ENCODE measurements at regions not wholly inside any gene's neighbourhood (a gene's known extent, or its start where the extent isn't known, plus 50 kb on each side); places are given as distances from the start of the nearest gene placed in this dataset.

GRCh38 chr2:241943961-241944575, 74.5 kb downstream of the RTP5 start:
- Histone ChIP-seq H3K9ac (ENCODE audit: low read depth, low read length) (no peak overlapping the region), H3K4me3 (ENCODE audit: low read depth, low read length) (no peak overlapping the region), H3K27me3 (ENCODE audit: control insufficient read depth, insufficient read depth, low read length) (peaks cover 8% of the 10 kb centered on the region), H3K36me3 (ENCODE audit: control insufficient read depth, insufficient read depth, low read length) (no peaks in the 10 kb centered on the region), H3K9me3 (ENCODE audit: control insufficient read depth, insufficient read depth, low read length) (peaks cover 7% of the 10 kb centered on the region; the same call in 1 of the 2 replicates), H3K4me1 (ENCODE audit: control insufficient read depth, insufficient read depth, low read length) (peaks cover 11% of the 10 kb centered on the region; the same call in 1 of the 2 replicates), H3K27ac (ENCODE audit: low read depth, low read length) (no peak overlapping the region)

GRCh38 chr2:241944821-241945220, 75.3 kb downstream of the RTP5 start:
- H3K36me3 ChIP-seq (ENCODE audit: control insufficient read depth, insufficient read depth, low read length), result no peaks in the 10 kb centered on the region
- H3K4me1 ChIP-seq (ENCODE audit: control insufficient read depth, insufficient read depth, low read length), result peaks cover 11% of the 10 kb centered on the region; the same call in 1 of the 2 replicates
- no peak overlapping the region for H3K27ac ChIP-seq (ENCODE audit: low read depth, low read length)
- peaks cover 8% of the 10 kb centered on the region for H3K27me3 ChIP-seq (ENCODE audit: control insufficient read depth, insufficient read depth, low read length)
- no peak overlapping the region for H3K4me3 ChIP-seq (ENCODE audit: low read depth, low read length)
- 0 out of 2 replicates have a peak, but pooled peaks cover 3% of the 10 kb centered on the region for H3K9me3 ChIP-seq (ENCODE audit: control insufficient read depth, insufficient read depth, low read length)
- no peak overlapping the region for H3K9ac ChIP-seq (ENCODE audit: low read depth, low read length)

- H3K27me3 ChIP-seq (ENCODE audit: control insufficient read depth, insufficient read depth, low read length), result peaks cover 8% of the 10 kb centered on the region
- H3K4me3 ChIP-seq (ENCODE audit: low read depth, low read length), result no peak overlapping the region
- H3K27ac ChIP-seq (ENCODE audit: low read depth, low read length), result no peak overlapping the region
- 0 out of 2 replicates have a peak, but pooled peaks cover 3% of the 10 kb centered on the region for H3K9me3 ChIP-seq (ENCODE audit: control insufficient read depth, insufficient read depth, low read length)
- no peaks in the 10 kb centered on the region for H3K36me3 ChIP-seq (ENCODE audit: control insufficient read depth, insufficient read depth, low read length)
- H3K9ac ChIP-seq (ENCODE audit: low read depth, low read length), result no peak overlapping the region
- peaks cover 11% of the 10 kb centered on the region; the same call in 1 of the 2 replicates for H3K4me1 ChIP-seq (ENCODE audit: control insufficient read depth, insufficient read depth, low read length)
These were observed 75.8 kb downstream of the RTP5 start for GRCh38 chr2:241945311-241945710.

- Histone ChIP-seq H3K4me1 (ENCODE audit: control insufficient read depth, insufficient read depth, low read length) (peaks cover 14% of the 10 kb centered on the region; the same call in 1 of the 2 replicates), H3K27ac (ENCODE audit: low read depth, low read length) (no peak overlapping the region), H3K4me3 (ENCODE audit: low read depth, low read length) (no peak overlapping the region), H3K36me3 (ENCODE audit: control insufficient read depth, insufficient read depth, low read length) (no peaks in the 10 kb centered on the region), H3K9me3 (ENCODE audit: control insufficient read depth, insufficient read depth, low read length) (no peaks in the 10 kb centered on the region), H3K27me3 (ENCODE audit: control insufficient read depth, insufficient read depth, low read length) (peaks cover 8% of the 10 kb centered on the region), H3K9ac (ENCODE audit: low read depth, low read length) (no peak overlapping the region)
These were observed 76.3 kb downstream of the RTP5 start for GRCh38 chr2:241945803-241946202.

- H3K4me3 ChIP-seq (ENCODE audit: low read depth, low read length), result 0 out of 2 replicates have a peak overlapping the region, but pooled peaks have one; percentile 12
- no peak overlapping the region for H3K9ac ChIP-seq (ENCODE audit: low read depth, low read length)
- H3K4me1 ChIP-seq (ENCODE audit: control insufficient read depth, insufficient read depth, low read length), result peaks cover 19% of the 10 kb centered on the region; the same call in 1 of the 2 replicates
- H3K27ac ChIP-seq (ENCODE audit: low read depth, low read length), result no peak overlapping the region
- H3K36me3 ChIP-seq (ENCODE audit: control insufficient read depth, insufficient read depth, low read length), result no peaks in the 10 kb centered on the region
- peaks cover 8% of the 10 kb centered on the region for H3K27me3 ChIP-seq (ENCODE audit: control insufficient read depth, insufficient read depth, low read length)
- no peaks in the 10 kb centered on the region for H3K9me3 ChIP-seq (ENCODE audit: control insufficient read depth, insufficient read depth, low read length)
These were observed 76.9 kb downstream of the RTP5 start for GRCh38 chr2:241946306-241947003.

GRCh38 chr2:241947004-241947350, 77.4 kb downstream of the RTP5 start:
- Histone ChIP-seq H3K9ac (ENCODE audit: low read depth, low read length) (no peak overlapping the region), H3K4me3 (ENCODE audit: low read depth, low read length) (0 out of 2 replicates have a peak overlapping the region, but pooled peaks have one; percentile 12), H3K36me3 (ENCODE audit: control insufficient read depth, insufficient read depth, low read length) (no peaks in the 10 kb centered on the region), H3K9me3 (ENCODE audit: control insufficient read depth, insufficient read depth, low read length) (no peaks in the 10 kb centered on the region), H3K27me3 (ENCODE audit: control insufficient read depth, insufficient read depth, low read length) (peaks cover 8% of the 10 kb centered on the region), H3K4me1 (ENCODE audit: control insufficient read depth, insufficient read depth, low read length) (peaks cover 19% of the 10 kb centered on the region; the same call in 1 of the 2 replicates), H3K27ac (ENCODE audit: low read depth, low read length) (no peak overlapping the region)

GRCh38 chr2:241947401-241947800, 77.9 kb downstream of the RTP5 start:
- Histone ChIP-seq H3K36me3 (ENCODE audit: control insufficient read depth, insufficient read depth, low read length) (no peaks in the 10 kb centered on the region), H3K9me3 (ENCODE audit: control insufficient read depth, insufficient read depth, low read length) (no peaks in the 10 kb centered on the region), H3K4me1 (ENCODE audit: control insufficient read depth, insufficient read depth, low read length) (peaks cover 19% of the 10 kb centered on the region; the same call in 1 of the 2 replicates), H3K4me3 (ENCODE audit: low read depth, low read length) (no peak overlapping the region), H3K27ac (ENCODE audit: low read depth, low read length) (no peak overlapping the region), H3K27me3 (ENCODE audit: control insufficient read depth, insufficient read depth, low read length) (peaks cover 8% of the 10 kb centered on the region), H3K9ac (ENCODE audit: low read depth, low read length) (no peak overlapping the region)

- no peaks in the 10 kb centered on the region for H3K36me3 ChIP-seq (ENCODE audit: control insufficient read depth, insufficient read depth, low read length)
- H3K4me3 ChIP-seq (ENCODE audit: low read depth, low read length), result no peak overlapping the region
- peaks cover 8% of the 10 kb centered on the region for H3K27me3 ChIP-seq (ENCODE audit: control insufficient read depth, insufficient read depth, low read length)
These were observed 78.3 kb downstream of the RTP5 start for GRCh38 chr2:241947876-241948275.

GRCh38 chr2:241948299-241948897, 78.9 kb downstream of the RTP5 start:
- Histone ChIP-seq H3K9me3 (ENCODE audit: control insufficient read depth, insufficient read depth, low read length) (no peaks in the 10 kb centered on the region), H3K9ac (ENCODE audit: low read depth, low read length) (no peak overlapping the region), H3K36me3 (ENCODE audit: control insufficient read depth, insufficient read depth, low read length) (no peaks in the 10 kb centered on the region), H3K4me3 (ENCODE audit: low read depth, low read length) (no peak overlapping the region), H3K4me1 (ENCODE audit: control insufficient read depth, insufficient read depth, low read length) (peaks cover 19% of the 10 kb centered on the region; the same call in 1 of the 2 replicates), H3K27me3 (ENCODE audit: control insufficient read depth, insufficient read depth, low read length) (peaks cover 8% of the 10 kb centered on the region), H3K27ac (ENCODE audit: low read depth, low read length) (no peak overlapping the region)

More at GRCh38 chr2:241947876-241948275, 78.3 kb downstream of the RTP5 start:
- Histone ChIP-seq H3K9me3 (ENCODE audit: control insufficient read depth, insufficient read depth, low read length) (no peaks in the 10 kb centered on the region), H3K27ac (ENCODE audit: low read depth, low read length) (no peak overlapping the region), H3K4me1 (ENCODE audit: control insufficient read depth, insufficient read depth, low read length) (peaks cover 19% of the 10 kb centered on the region; the same call in 1 of the 2 replicates), H3K9ac (ENCODE audit: low read depth, low read length) (no peak overlapping the region)

GRCh38 chr2:241948901-241949735, 79.6 kb downstream of the RTP5 start:
- no peak overlapping the region for H3K4me3 ChIP-seq (ENCODE audit: low read depth, low read length)
- no peak overlapping the region for H3K27ac ChIP-seq (ENCODE audit: low read depth, low read length)
- H3K9ac ChIP-seq (ENCODE audit: low read depth, low read length), result no peak overlapping the region
- H3K9me3 ChIP-seq (ENCODE audit: control insufficient read depth, insufficient read depth, low read length), result no peaks in the 10 kb centered on the region
- peaks cover 8% of the 10 kb centered on the region for H3K27me3 ChIP-seq (ENCODE audit: control insufficient read depth, insufficient read depth, low read length)
- no peaks in the 10 kb centered on the region for H3K36me3 ChIP-seq (ENCODE audit: control insufficient read depth, insufficient read depth, low read length)
- peaks cover 19% of the 10 kb centered on the region; the same call in 1 of the 2 replicates for H3K4me1 ChIP-seq (ENCODE audit: control insufficient read depth, insufficient read depth, low read length)

Data from HUES48 (cell line).